GM12878 (cell line): ENCODE measurements at regions not wholly inside any gene's neighbourhood (a gene's known extent, or its start where the extent isn't known, plus 50 kb on each side); places are given as distances from the start of the nearest gene placed in this dataset.

Experiments used
- ATAC-seq: fragments of 200-7000 bp; cut with Tn5 transposase; 3 replicates; pipeline ENCODE4 v1.9.1; 2020; ENCODE audit warnings: mild to moderate bottlenecking, moderate library complexity
- BruUV-seq: library from RNA; stranded (reverse); fragments of 400-500 nt; replicated peaks from 2 replicates; lab custom pipeline; 2021; lab: Mats Ljungman, UMichigan
- CTCF ChIA-PET: fragments of 300-600 bp; sonication (Branson Sonifier 250); formaldehyde crosslinking; extraction: SDS; loops from one replicate; lab custom pipeline; 2021; ENCODE audit warnings: inconsistent platforms; lab: Yijun Ruan, JAX
- POLR2A ChIA-PET: fragments of 350-600 bp; formaldehyde crosslinking; extraction: SDS; loops from one replicate; lab custom pipeline; 2021; ENCODE audit warnings: inconsistent platforms; lab: Charles Lee
- RAD21 ChIA-PET: fragments of 300-600 bp; sonication (Branson Sonifier 250); formaldehyde crosslinking; loops from one replicate; lab custom pipeline; 2023; ENCODE audit warnings: antibody characterized with exemption; ENCODE audit not compliant: unreplicated experiment; lab: Charles Lee
- SMC1A ChIA-PET: fragments of 300-600 bp; sonication (Branson Sonifier 250); formaldehyde crosslinking; loops from one replicate; lab custom pipeline; 2023; ENCODE audit not compliant: unreplicated experiment, uncharacterized antibody; lab: Charles Lee
- DNase-seq: peaks from one replicate; pipeline ENCODE4 v3.0.0-alpha.2; 2011; ENCODE audit warnings: low read depth, low spot score
- FAIRE-seq: peaks from 3 replicates; lab custom pipeline; 2011; peaks lifted over from hg19 to GRCh38; lab: Jason Lieb, UNC
- H2AFZ ChIP-seq: 2 replicates; pipeline ENCODE4 v1.6.0; 2011; ENCODE audit warnings: low read depth, low read length, control low read depth; ENCODE audit not compliant: control insufficient read depth
- H3K27ac ChIP-seq: 2 replicates; pipeline ENCODE4 v1.5.1; 2011; ENCODE audit warnings: control low read depth; ENCODE audit not compliant: control insufficient read depth, insufficient read depth
- H3K27me3 ChIP-seq, 2 experiments: replicated peaks in 1 of 2; 2 replicates each; pipeline versions ENCODE4 v1.6.0 to v1.6.1; 2011; ENCODE audit warnings: low read length in 1 of 2; ENCODE audit not compliant: control insufficient read depth in 2 of 2, insufficient read depth in 2 of 2
- H3K36me3 ChIP-seq, 2 experiments: 2 replicates each; pipeline ENCODE4 v1.5.1; 2011; ENCODE audit warnings: low read length in 1 of 2; ENCODE audit not compliant: control insufficient read depth in 2 of 2, insufficient read depth in 2 of 2
- H3K4me1 ChIP-seq: 2 replicates; pipeline ENCODE4 v1.6.1; 2011; ENCODE audit warnings: mild to moderate bottlenecking, low read length, moderate library complexity, mixed read lengths; ENCODE audit not compliant: control insufficient read depth, insufficient read depth
- H3K4me2 ChIP-seq: 2 replicates; pipeline ENCODE4 v1.6.0; 2011; ENCODE audit warnings: control low read depth; ENCODE audit not compliant: control insufficient read depth, insufficient read depth
- H3K4me3 ChIP-seq: fragments of 200-600 bp; sonication (generic); 2 replicates; pipeline ENCODE4 v1.5.1; 2016
- H3K79me2 ChIP-seq: 2 replicates; pipeline ENCODE4 v1.6.0; 2011; ENCODE audit warnings: low read length; ENCODE audit not compliant: control insufficient read depth, insufficient read depth
- H3K9ac ChIP-seq: 2 replicates; pipeline ENCODE4 v1.8.0; 2011; ENCODE audit warnings: low read length, control low read depth, mixed read lengths; ENCODE audit not compliant: control insufficient read depth, insufficient read depth
- H3K9me3 ChIP-seq: replicated peaks from 3 replicates; pipeline ENCODE4 v1.5.1; 2011; ENCODE audit warnings: mild to moderate bottlenecking, low read length; ENCODE audit not compliant: control insufficient read depth, insufficient read depth
- H4K20me1 ChIP-seq: 2 replicates; pipeline ENCODE4 v1.6.0; 2011; ENCODE audit not compliant: control insufficient read depth, insufficient read depth
- ASH2L ChIP-seq: fragments of 300-600, 200-600 bp; sonication (generic); IDR thresholded peaks from 2 replicates; pipeline ENCODE4 v1.6.1; 2017; ENCODE audit warnings: low read depth, mild to moderate bottlenecking, borderline replicate concordance
- HDGF ChIP-seq: fragments of 450-650 bp; IDR thresholded peaks from 2 replicates; pipeline ENCODE4 v1.6.1; 2016; ENCODE audit warnings: antibody characterized with exemption
- POLR2A ChIP-seq: IDR thresholded peaks from 2 replicates; pipeline ENCODE4 v1.6.1; 2011; ENCODE audit warnings: low read depth, mild to moderate bottlenecking, low read length
- WGBS: methylation state at CpG from one replicate; pipeline ENCODE4 v1.1.6; 2016; ENCODE audit warnings: low lambda C conversion rate; ENCODE audit not compliant: insufficient replicate concordance, insufficient coverage; ENCODE audit errors: missing lambda C conversion rate; 5-methylcytosine and 5-hydroxymethylcytosine counted together
- in situ Hi-C: fragments of 300-500 bp; cut with MboI; formaldehyde crosslinking; loops from 9 replicates; pipeline ENCODE4 v1.14.3; 2018; ENCODE audit warnings: mixed read lengths
- intact Hi-C: fragments of 100-400 bp; cut with micrococcal nuclease; formaldehyde crosslinking; loops from one replicate; pipeline ENCODE4 v1.14.2; 2022; ENCODE audit not compliant: unreplicated experiment
- TF ChIP-seq, protein P1 (sequence below): fragments of 450-650 bp; IDR thresholded peaks from 2 replicates; pipeline ENCODE4 v1.6.1; 2017; ENCODE audit warnings: mild to moderate bottlenecking
- TF ChIP-seq, protein P2 (sequence below): fragments of 450-650 bp; formaldehyde crosslinking; IDR thresholded peaks from 2 replicates; pipeline ENCODE4 v1.5.0; 2022; ENCODE audit warnings: mild to moderate bottlenecking, missing genetic modification characterization

DNA sequence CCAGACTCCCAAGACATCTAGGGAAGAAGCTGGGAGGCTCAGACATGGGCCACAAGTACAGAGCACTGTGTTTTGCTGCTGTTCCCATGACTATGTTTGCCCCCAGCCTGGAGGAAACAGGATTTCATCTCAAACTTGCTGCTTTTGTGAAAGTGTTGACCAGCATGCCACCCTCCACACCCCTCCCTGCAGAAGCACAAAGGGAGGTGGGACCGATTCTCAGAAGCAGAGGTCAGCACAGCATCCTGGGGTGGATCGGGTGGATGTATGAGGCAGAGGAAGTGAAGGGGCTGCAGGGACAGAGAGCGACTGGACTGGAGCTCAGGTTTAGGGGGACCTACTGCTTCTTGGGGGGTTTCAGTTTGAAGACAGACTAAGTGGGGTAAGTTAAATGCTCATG is 209.2 kb downstream of the ZNF516 start:
- Histone ChIP-seq H3K36me3 (no peaks in the 10 kb centered on the region), H3K4me2 (no peak overlapping the region), H3K4me3 (no peak overlapping the region), H3K27ac (no peak overlapping the region)
- FAIRE-seq, result no peak
- ChIA-PET RAD21 (no interaction called here), CTCF (interaction anchor here (1.0 kb wide), 1 partner anchor 21 kb away, joined by 3 read pairs; no protein-coding TSS in a partner anchor)
- intact Hi-C loops, result no loop called here
- in situ Hi-C loops, result no loop called here
- TF ChIP-seq, protein P1, sequence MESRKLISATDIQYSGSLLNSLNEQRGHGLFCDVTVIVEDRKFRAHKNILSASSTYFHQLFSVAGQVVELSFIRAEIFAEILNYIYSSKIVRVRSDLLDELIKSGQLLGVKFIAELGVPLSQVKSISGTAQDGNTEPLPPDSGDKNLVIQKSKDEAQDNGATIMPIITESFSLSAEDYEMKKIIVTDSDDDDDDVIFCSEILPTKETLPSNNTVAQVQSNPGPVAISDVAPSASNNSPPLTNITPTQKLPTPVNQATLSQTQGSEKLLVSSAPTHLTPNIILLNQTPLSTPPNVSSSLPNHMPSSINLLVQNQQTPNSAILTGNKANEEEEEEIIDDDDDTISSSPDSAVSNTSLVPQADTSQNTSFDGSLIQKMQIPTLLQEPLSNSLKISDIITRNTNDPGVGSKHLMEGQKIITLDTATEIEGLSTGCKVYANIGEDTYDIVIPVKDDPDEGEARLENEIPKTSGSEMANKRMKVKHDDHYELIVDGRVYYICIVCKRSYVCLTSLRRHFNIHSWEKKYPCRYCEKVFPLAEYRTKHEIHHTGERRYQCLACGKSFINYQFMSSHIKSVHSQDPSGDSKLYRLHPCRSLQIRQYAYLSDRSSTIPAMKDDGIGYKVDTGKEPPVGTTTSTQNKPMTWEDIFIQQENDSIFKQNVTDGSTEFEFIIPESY, result no peak
- TF ChIP-seq, protein P2, sequence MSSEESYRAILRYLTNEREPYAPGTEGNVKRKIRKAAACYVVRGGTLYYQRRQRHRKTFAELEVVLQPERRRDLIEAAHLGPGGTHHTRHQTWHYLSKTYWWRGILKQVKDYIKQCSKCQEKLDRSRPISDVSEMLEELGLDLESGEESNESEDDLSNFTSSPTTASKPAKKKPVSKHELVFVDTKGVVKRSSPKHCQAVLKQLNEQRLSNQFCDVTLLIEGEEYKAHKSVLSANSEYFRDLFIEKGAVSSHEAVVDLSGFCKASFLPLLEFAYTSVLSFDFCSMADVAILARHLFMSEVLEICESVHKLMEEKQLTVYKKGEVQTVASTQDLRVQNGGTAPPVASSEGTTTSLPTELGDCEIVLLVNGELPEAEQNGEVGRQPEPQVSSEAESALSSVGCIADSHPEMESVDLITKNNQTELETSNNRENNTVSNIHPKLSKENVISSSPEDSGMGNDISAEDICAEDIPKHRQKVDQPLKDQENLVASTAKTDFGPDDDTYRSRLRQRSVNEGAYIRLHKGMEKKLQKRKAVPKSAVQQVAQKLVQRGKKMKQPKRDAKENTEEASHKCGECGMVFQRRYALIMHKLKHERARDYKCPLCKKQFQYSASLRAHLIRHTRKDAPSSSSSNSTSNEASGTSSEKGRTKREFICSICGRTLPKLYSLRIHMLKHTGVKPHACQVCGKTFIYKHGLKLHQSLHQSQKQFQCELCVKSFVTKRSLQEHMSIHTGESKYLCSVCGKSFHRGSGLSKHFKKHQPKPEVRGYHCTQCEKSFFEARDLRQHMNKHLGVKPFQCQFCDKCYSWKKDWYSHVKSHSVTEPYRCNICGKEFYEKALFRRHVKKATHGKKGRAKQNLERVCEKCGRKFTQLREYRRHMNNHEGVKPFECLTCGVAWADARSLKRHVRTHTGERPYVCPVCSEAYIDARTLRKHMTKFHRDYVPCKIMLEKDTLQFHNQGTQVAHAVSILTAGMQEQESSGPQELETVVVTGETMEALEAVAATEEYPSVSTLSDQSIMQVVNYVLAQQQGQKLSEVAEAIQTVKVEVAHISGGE (CRISPR knock-in tag), result no peak
- TF ChIP-seq POLR2A, result no peak
- no peak for TF ChIP-seq HDGF
- no peak for TF ChIP-seq ASH2L
- TF ChIP-seq, all 136 proteins: peak for 0
- ATAC-seq, result no peak
- WGBS, result 18% methylated on average over 3 of the region's 3 CpGs
- H3K79me2 ChIP-seq, result no peaks in the 10 kb centered on the region
- no peaks in the 10 kb centered on the region for H3K9me3 ChIP-seq
- BruUV-seq, result no TSS peak
- no peaks in the 10 kb centered on the region for H4K20me1 ChIP-seq
- POLR2A ChIA-PET, result no interaction called here
- H2AFZ ChIP-seq, result no peak overlapping the region
- SMC1A ChIA-PET, result no interaction called here
- H3K4me1 ChIP-seq, result no peaks in the 10 kb centered on the region
- H3K9ac ChIP-seq, result no peak overlapping the region
- no peaks in the 10 kb centered on the region for H3K27me3 ChIP-seq
- DNase-seq, result no peak
